NB4 (cell line): ENCODE measurements at regions not wholly inside any gene's neighbourhood (a gene's known extent, or its start where the extent isn't known, plus 50 kb on each side); places are given as distances from the start of the nearest gene placed in this dataset.

Experiments
- DNase-seq: peaks from one replicate; pipeline ENCODE4 v3.0.0; 2010; ENCODE audit warnings: low read depth
- H3K4me3 ChIP-seq: one replicate; pipeline ENCODE4 v1.5.1; 2011; ENCODE audit warnings: mild to moderate bottlenecking, low read depth, low read length, moderate library complexity
- CTCF ChIP-seq: IDR thresholded peaks from one replicate; pipeline ENCODE4 v1.5.1; 2012; ENCODE audit warnings: low read depth, low read length
- MAX ChIP-seq: IDR thresholded peaks from 2 replicates; pipeline ENCODE4 v1.6.1; 2011; ENCODE audit warnings: low read depth, low read length
- MYC ChIP-seq: IDR thresholded peaks from 2 replicates; pipeline ENCODE4 v1.6.1; 2011; ENCODE audit warnings: low read depth, low read length
- POLR2A ChIP-seq: IDR thresholded peaks from 2 replicates; pipeline ENCODE4 v1.6.1; 2011; ENCODE audit warnings: mild to moderate bottlenecking; ENCODE audit not compliant: insufficient read length; ENCODE audit errors: extremely low read depth

GRCh38 chr12:29921307-29921706 is 137.6 kb upstream of the TMTC1 start:
- peak; percentile 42 for DNase-seq

GRCh38 chr12:29908157-29908556 is 124.4 kb upstream of the TMTC1 start:
- no peak for DNase-seq
- TF ChIP-seq MYC (no peak), CTCF (no peak), POLR2A (no peak), MAX (no peak)
- H3K4me3 ChIP-seq: no peak overlapping the region

More at GRCh38 chr12:29921307-29921706, 137.6 kb upstream of the TMTC1 start:
- H3K4me3 ChIP-seq: no peak overlapping the region
- TF ChIP-seq POLR2A: no peak
- no peak for TF ChIP-seq CTCF
- peak; percentile 81 for TF ChIP-seq MAX
- peak; percentile 88 for TF ChIP-seq MYC

GRCh38 chr12:29907461-29907860 is 123.7 kb upstream of the TMTC1 start:
- DNase-seq: no peak
- no peak overlapping the region for H3K4me3 ChIP-seq
- TF ChIP-seq MAX (no peak), CTCF (no peak), POLR2A (no peak), MYC (no peak)

GRCh38 chr12:29902043-29902442 is 118.3 kb upstream of the TMTC1 start:
- H3K4me3 ChIP-seq: no peak overlapping the region
- TF ChIP-seq MAX: no peak
- DNase-seq: no peak

GRCh38 chr12:29901585-29901984 is 117.8 kb upstream of the TMTC1 start:
- H3K4me3 ChIP-seq: no peak overlapping the region
- TF ChIP-seq POLR2A: no peak
- TF ChIP-seq MAX: no peak
- TF ChIP-seq MYC: no peak
- no peak for TF ChIP-seq CTCF
- no peak for DNase-seq

GRCh38 chr12:29899212-29899931 is 115.6 kb upstream of the TMTC1 start:
- no peak overlapping the region for H3K4me3 ChIP-seq
- TF ChIP-seq CTCF (no peak), MYC (no peak), MAX (no peak), POLR2A (no peak)
- no peak for DNase-seq
